HTR-8/SVneo (cell line): ENCODE measurements at regions not wholly inside any gene's neighbourhood (a gene's known extent, or its start where the extent isn't known, plus 50 kb on each side); places are given as distances from the start of the nearest gene placed in this dataset.

Source experiments
- DNase-seq: peaks from one replicate; pipeline ENCODE4 v3.0.0; 2011; ENCODE audit warnings: low spot score, mixed read lengths; ENCODE audit not compliant: insufficient read length
- FAIRE-seq: peaks from 2 replicates; lab custom pipeline; 2011; peaks lifted over from hg19 to GRCh38; lab: Jason Lieb, UNC

DNA sequence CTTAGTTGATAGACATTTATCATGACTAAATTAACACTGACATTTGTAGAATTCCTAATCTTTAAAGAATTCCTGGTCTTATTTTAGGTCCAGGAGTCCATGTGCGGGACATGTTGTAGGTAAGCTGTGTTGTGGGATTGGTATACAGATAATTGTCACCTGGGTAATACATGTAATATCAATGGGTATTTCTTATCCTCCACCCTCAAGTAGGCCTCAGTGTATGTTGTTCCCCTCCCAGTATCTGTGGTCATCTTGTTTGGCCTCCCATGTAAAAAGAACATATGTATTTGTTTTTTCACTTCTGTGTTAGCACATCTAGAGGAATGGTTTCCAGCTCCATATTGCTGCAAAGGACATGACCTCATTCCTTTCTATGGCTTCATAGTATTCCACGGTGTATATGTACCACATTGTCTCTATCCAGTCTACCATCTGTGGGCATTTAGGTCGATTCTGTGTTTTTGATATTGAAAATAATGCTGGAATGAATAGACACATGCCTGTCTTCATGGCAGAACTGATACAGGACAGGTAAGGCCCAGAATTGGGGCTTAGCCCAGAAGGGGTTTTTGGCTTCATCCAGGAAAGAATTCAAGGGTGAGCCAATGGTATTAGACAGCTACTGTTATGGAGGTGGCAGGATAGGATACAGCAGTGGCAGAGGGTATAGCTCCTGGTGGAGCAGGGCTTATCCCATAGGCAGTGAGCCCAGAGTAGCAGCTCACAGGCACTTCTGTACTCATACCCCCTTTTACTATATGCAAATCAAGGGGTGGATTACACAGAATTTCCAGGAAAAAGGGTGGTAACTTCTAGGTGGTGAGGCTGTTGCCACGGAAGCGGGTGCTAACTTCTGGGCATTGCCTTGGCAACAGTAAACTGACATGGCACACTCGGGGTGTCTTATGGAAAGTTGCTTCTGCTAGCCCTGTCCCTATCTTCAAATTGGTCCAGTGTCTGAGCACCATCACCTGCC, 66.1 kb upstream of the WDR1 start:
- FAIRE-seq: no peak

GRCh38 chr4:10181745-10182445, 65.3 kb upstream of the WDR1 start:
- DNase-seq (no peak), FAIRE-seq (no peak)

More for the DNA sequence above, 66.1 kb upstream of the WDR1 start:
- DNase-seq: no peak

GRCh38 chr4:10180927-10181744, 64.5 kb upstream of the WDR1 start:
- DNase-seq: no peak
- FAIRE-seq: no peak

- FAIRE-seq (no peak), DNase-seq (no peak)
Observed at GRCh38 chr4:10180603-10180926, 64.0 kb upstream of the WDR1 start.

- FAIRE-seq (no peak), DNase-seq (no peak)
Observed at GRCh38 chr4:10179957-10180602, 63.5 kb upstream of the WDR1 start.

- FAIRE-seq (no peak), DNase-seq (no peak)
Observed at GRCh38 chr4:10178763-10179162, 62.2 kb upstream of the WDR1 start.

DNA sequence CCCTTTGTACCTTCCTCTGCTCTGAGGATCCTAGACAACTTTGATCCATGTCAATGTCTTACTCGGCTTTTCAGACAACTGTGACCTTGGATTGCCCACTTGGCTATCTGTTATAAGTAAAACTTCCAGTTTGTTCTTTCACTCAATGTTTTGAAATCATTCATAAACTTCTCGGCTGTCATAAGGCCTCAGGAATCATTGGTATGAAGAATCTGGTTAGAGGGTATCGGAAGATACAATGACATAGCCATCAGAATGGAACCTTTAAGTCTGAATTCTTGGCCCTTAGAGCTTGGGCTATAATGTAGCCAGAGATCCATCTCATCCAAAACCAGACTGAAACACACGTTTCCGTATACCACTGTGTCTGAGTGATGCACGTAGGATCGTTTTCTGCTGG, 59.0 kb upstream of the WDR1 start:
- FAIRE-seq (no peak), DNase-seq (no peak)

GRCh38 chr4:10173754-10174749, 57.5 kb upstream of the WDR1 start:
- no peak for DNase-seq
- no peak for FAIRE-seq

- FAIRE-seq: no peak
- DNase-seq: no peak
Observed at GRCh38 chr4:10173037-10173753, 56.6 kb upstream of the WDR1 start.

- DNase-seq: no peak
- no peak for FAIRE-seq
Observed at GRCh38 chr4:10172278-10172921, 55.8 kb upstream of the WDR1 start.

- DNase-seq (no peak), FAIRE-seq (no peak)
Observed at GRCh38 chr4:10171055-10171454, 54.5 kb upstream of the WDR1 start.

DNA sequence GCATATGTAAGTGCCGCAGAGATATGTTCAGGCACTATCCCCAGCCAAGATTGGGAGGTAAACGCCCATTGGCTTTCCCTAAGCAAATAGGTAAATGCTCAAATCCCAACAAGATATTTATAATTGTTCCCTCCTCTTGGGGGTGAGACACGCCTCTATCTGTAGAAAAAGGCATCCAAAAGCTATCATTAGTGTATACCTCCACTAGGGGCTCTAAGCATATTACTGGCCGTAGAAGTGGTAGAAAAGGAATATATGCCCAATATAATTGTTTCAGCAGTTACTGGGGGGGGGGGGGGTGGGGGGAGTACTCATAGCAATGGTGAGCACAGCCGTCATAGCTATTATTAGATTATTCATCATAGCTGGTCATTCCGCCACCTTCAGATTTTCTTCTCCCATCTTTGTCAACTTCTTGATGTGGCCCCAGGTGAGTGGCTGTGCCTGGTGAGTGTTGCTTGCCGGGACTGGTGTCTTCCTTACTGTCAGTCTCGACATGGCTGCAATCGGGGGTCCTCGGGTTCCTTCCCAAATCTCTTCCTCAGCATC, 53.3 kb upstream of the WDR1 start:
- DNase-seq (no peak), FAIRE-seq (no peak)

- FAIRE-seq (no peak), DNase-seq (no peak)
Observed at GRCh38 chr4:10168151-10168550, 51.6 kb upstream of the WDR1 start.

DNA sequence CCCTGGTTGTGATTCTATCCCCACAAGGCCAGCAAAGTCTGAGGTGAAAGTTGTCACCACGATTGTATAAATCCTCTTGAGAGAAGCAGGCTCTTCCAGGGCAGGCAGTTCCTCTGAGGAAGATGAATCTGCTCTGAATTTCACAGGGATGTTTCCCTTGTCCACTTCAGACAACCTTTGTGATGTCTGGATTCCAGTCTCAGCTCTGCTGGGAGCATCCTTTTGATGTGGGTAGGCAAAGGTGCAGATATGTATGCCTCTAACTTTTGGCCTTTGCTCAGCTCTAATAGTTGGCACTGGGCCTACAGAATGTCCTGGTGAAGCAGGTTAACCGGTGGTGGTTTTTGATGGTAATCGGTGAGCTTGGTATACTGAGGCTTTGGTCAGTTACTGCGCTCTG, 50.6 kb upstream of the WDR1 start:
- FAIRE-seq: no peak
- DNase-seq: no peak
